RCC 7860 (cell line): ENCODE measurements at regions not wholly inside any gene's neighbourhood (a gene's known extent, or its start where the extent isn't known, plus 50 kb on each side); places are given as distances from the start of the nearest gene placed in this dataset.

Experiments used
- DNase-seq: peaks from one replicate; pipeline ENCODE4 v3.0.0-alpha.2; 2015; ENCODE audit warnings: low spot score
- FAIRE-seq: peaks from 2 replicates; lab custom pipeline; 2012; peaks lifted over from hg19 to GRCh38; lab: Jason Lieb, UNC

GRCh38 chr3:177934001-177934891 lies 602.0 kb upstream of the KCNMB2 start:
- peak; percentile 91 for DNase-seq
- FAIRE-seq = peak; percentile 86

- DNase-seq (no peak), FAIRE-seq (no peak)
Observed at GRCh38 chr3:177935047-177935446, 601.2 kb upstream of the KCNMB2 start.

DNA sequence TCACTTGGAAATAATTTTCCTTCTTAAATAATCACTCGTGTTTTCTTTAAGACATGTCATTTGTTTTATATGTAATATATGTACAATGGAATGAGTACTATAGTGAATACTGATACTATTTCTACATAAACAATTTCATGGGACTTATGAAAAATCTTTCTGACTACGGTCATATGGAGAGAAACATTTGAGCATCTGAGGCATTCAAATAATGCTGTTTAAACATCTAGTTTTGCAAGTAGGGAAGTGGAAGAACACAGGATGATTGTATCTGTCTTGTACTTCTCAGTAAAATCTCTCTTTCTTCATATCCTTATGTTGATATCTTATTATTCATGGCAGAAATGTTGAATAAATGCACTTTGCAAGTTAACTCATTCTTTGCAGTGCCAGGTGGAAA lies 599.5 kb upstream of the KCNMB2 start:
- FAIRE-seq (no peak), DNase-seq (no peak)

GRCh38 chr3:177942911-177943310 lies 593.3 kb upstream of the KCNMB2 start:
- FAIRE-seq = no peak
- no peak for DNase-seq

DNA sequence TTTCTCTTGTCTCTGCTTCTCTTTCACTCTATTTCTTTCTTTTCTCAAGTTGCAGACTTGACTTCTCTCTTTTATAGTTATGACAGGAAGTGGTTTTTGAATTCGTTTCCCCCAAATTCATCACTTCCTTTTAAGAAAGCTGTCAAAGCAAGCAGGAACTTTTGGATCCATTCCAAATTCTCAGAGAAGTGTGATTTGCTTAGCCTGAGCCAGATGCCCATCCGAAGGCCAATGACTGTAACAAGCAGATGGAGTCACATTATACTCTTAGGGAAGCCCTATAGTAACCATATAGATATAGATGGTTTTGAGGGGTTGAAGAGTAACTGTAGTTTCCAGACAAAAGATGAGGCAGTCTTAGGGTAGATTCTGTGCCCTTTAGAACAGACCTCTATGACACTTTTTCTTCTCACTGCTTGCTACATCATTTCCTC lies 592.0 kb upstream of the KCNMB2 start:
- FAIRE-seq = no peak
- no peak for DNase-seq

DNA sequence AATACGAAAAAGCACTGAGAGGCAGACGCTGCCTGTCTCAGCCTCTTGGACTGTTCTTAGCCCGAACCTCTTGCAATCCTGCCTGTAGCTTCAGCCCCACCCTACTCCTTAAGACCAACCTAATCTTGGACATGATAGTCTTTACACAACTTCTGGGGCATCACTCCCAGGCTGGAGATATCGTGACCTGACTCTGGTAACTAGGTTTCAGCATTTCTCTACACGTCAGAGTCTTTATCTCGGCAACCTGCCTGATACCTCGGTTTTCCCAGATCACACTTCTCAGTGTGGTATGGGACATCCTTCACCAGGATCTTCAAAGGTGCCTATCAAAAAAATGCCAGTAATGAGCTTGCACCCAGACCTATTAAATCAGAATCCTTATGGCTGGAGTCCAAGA lies 590.2 kb upstream of the KCNMB2 start:
- no peak for FAIRE-seq
- no peak for DNase-seq

GRCh38 chr3:177946497-177946896 lies 589.7 kb upstream of the KCNMB2 start:
- DNase-seq = no peak
- no peak for FAIRE-seq

DNA sequence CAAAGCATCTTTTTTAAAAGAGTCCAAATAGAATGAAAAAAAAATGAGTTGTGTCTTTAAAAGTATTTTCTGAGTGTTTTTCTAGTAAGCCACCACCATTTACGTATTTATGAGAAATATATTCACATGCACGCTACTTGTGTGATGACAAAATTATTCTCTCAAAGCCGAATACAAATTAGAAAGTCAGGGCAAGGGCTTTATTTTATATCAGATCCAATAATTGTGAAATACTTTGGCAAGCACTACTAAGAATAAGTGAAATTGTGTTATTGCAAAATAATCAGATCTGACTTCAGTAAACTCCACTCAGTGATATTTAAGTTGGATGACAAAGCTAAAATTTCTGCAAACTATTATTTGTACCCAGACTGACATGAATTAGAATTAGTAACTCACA lies 589.3 kb upstream of the KCNMB2 start:
- FAIRE-seq (no peak), DNase-seq (no peak)

- no peak for DNase-seq
- no peak for FAIRE-seq
Observed at GRCh38 chr3:177947901-177948300, 588.3 kb upstream of the KCNMB2 start.

DNA sequence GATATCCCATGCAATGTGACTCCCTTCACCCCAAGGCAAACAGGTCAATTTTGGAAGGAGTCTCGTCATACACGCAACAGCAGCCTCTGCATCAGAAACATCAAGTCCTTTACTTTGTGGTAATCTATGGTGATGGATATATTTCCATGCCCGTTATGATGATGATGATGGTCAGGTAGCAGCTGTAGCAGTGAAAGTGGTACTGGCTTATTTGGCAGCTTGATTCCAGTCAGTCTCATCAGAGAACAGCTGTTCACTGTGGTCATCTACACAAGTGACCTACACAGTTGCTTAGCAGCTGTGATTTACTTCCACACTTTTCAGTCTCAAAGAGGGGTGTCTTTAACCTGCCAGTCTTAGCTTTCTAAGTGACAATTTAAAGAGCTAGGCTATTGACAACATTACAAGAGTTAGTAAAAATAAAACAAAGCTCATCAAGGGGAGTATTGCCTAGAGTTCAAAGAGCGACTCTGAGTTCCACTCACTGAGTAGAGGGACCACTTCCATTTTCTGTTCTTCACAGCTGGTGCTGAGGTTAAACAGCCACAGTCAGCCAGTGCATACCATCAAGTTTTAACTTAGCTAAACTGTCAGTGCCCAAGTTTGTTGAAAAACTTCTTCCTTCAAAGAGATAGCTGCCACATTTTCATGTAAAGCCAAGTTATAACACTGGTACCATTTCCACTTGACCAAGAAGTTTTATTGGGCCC lies 587.4 kb upstream of the KCNMB2 start:
- DNase-seq = no peak
- FAIRE-seq = no peak

- DNase-seq = no peak
- no peak for FAIRE-seq
Observed at GRCh38 chr3:177959188-177959587, 577.0 kb upstream of the KCNMB2 start.

DNA sequence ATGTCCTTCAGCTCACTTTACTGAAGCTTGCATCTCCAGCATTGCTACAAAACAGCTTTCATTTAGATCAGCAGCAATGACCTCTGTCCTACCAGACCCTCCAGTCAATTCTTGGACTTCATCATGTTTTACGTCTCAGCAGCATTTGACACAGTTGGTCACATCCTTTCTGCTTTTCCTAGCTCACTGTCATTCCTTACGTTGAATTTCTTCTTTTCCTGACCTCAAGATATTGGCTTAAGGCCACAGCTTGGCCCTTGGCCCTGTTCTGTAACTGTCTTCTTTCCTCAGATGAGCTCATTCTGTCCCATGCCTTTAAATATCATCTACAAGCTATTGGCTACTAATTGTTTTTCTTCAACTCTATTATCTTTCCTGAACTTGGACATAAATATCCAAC lies 576.2 kb upstream of the KCNMB2 start:
- FAIRE-seq = no peak

GRCh38 chr3:177960722-177961121 lies 575.5 kb upstream of the KCNMB2 start:
- DNase-seq (no peak), FAIRE-seq (no peak)

More for the DNA sequence above, 576.2 kb upstream of the KCNMB2 start:
- no peak for DNase-seq

DNA sequence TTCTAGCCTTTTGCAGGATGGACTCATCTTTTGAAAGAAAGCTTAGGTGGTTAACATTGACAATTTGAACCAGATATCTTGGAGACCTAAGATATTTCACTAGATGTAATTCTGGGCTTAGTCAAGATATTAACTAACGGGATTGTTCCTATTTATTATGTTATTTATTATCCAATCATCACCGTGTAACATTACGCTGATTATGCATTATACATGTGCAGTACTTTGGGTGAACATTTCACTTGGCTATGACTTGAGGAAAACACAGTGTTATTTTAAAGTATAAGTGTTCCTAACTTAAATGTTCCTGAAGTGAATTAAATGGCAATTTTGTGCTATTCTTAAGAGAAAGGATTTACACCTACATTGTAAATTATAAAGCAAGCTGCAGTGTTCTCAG lies 574.5 kb upstream of the KCNMB2 start:
- DNase-seq (no peak), FAIRE-seq (no peak)

DNA sequence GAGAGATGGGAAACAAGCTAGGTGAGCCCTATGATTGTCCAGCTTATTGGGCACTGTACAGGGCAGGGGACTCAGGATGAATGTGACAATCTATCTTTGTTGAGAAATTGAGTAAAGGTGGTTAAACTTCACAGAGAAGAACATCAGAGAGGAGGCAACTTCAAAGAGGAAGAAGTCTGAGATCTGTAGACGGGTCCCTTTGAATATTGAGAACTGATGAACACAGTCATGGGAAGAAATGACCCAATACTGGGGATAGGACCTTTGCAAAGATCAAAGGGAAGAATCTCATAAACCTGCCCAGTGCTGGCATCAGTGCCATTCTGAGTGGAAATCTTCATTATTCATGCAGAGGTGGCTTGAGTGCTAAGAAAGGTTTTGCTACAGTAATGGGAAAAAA lies 569.7 kb upstream of the KCNMB2 start:
- FAIRE-seq (no peak), DNase-seq (no peak)

GRCh38 chr3:177968891-177969290 lies 567.3 kb upstream of the KCNMB2 start:
- FAIRE-seq = peak; percentile 84
- DNase-seq = peak; percentile 82

GRCh38 chr3:177973241-177973840 lies 562.9 kb upstream of the KCNMB2 start:
- peak; percentile 75 for FAIRE-seq
- DNase-seq = peak; percentile 80

DNA sequence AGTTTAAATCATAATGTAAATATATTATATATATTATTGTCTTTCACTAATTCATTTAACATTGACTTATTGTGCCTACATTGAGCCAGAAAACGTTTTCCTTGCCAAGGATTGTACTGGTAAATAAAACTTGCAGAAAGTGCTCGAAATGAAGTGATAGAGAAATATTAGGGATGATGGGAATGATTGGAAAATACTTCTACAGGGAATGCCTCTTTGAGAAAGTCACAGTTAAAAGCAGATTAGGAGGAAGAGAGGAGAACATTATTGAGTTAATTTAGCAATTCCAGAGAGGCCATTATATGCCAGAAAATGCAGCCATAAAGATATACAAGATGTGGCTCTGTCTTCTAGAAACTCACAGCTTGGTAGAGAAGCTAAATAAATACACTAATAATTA lies 560.0 kb upstream of the KCNMB2 start:
- DNase-seq = no peak
- peak; percentile 42 for FAIRE-seq

- FAIRE-seq (peak; percentile 4), DNase-seq (no peak)
Observed at GRCh38 chr3:177976866-177977265, 559.4 kb upstream of the KCNMB2 start.

- peak; percentile 97 for FAIRE-seq
- peak; percentile 93 for DNase-seq
Observed at GRCh38 chr3:177977381-177978158, 558.7 kb upstream of the KCNMB2 start.

DNA sequence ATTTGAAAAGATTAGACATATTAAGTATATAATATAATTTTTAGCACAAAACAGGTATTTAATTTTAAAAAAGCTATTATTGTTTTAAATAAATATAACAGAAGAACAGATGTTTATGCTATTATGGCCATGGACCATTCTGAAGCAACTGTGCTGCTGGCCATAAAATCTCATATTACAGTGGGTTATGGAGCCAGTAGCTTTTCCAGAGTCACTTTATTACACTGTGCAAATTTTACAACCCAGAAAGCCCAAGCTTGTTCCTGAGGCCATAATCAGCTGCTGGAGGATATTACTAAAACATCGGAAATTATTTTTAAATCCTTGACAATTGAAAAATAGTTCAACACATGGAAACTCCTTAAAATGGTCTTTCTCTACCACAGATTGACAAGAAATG lies 557.3 kb upstream of the KCNMB2 start:
- FAIRE-seq (no peak), DNase-seq (no peak)
